HS-5 (cell line): ENCODE measurements at regions not wholly inside any gene's neighbourhood (a gene's known extent, or its start where the extent isn't known, plus 50 kb on each side); places are given as distances from the start of the nearest gene placed in this dataset.
A peak's percentile ranks its signal among the peaks of the same experiment; 100 is the strongest.
"Not testable (repeated sequence)": the region's sequence is repeated elsewhere in the genome, so short reads cannot be mapped to it uniquely, and the experiment has no call there.

Source experiments
- DNase-seq: peaks from one replicate; pipeline ENCODE4 v3.0.0-alpha.2; 2012; ENCODE audit warnings: low read depth

- DNase-seq = no peak
Observed at GRCh38 chr12:47409310-47409987, 296.4 kb downstream of the RPAP3 start.

- DNase-seq = no peak
Observed at GRCh38 chr12:47408171-47408871, 297.5 kb downstream of the RPAP3 start.

GRCh38 chr12:47407463-47408129 is 298.2 kb downstream of the RPAP3 start:
- DNase-seq = no peak

- no peak for DNase-seq
Observed at GRCh38 chr12:47403681-47404080, 302.1 kb downstream of the RPAP3 start.

- DNase-seq = not testable (repeated sequence)
Observed at GRCh38 chr12:47401196-47401595, 304.6 kb downstream of the RPAP3 start.

- no peak for DNase-seq
Observed at GRCh38 chr12:47400266-47400665, 305.6 kb downstream of the RPAP3 start.

GRCh38 chr12:47397664-47398281 is 308.1 kb downstream of the RPAP3 start:
- no peak for DNase-seq

GRCh38 chr12:47396902-47397663 is 308.7 kb downstream of the RPAP3 start:
- DNase-seq = no peak

GRCh38 chr12:47394070-47394469 is 311.8 kb downstream of the RPAP3 start:
- DNase-seq = no peak

GRCh38 chr12:47393403-47393790 is 312.4 kb downstream of the RPAP3 start:
- no peak for DNase-seq

GRCh38 chr12:47391566-47391965 is 311.8 kb upstream of the AMIGO2 start:
- no peak for DNase-seq

GRCh38 chr12:47388712-47389111 is 309.0 kb upstream of the AMIGO2 start:
- no peak for DNase-seq

- DNase-seq = no peak
Observed at GRCh38 chr12:47387994-47388393, 308.2 kb upstream of the AMIGO2 start.

GRCh38 chr12:47385653-47386052 is 305.9 kb upstream of the AMIGO2 start:
- DNase-seq = no peak

GRCh38 chr12:47383942-47384341 is 304.2 kb upstream of the AMIGO2 start:
- no peak for DNase-seq

GRCh38 chr12:47382305-47382704 is 302.5 kb upstream of the AMIGO2 start:
- DNase-seq = no peak

GRCh38 chr12:47378907-47379306 is 299.1 kb upstream of the AMIGO2 start:
- no peak for DNase-seq

- no peak for DNase-seq
Observed at GRCh38 chr12:47378222-47378582, 298.4 kb upstream of the AMIGO2 start.

- peak; percentile 87 for DNase-seq
Observed at GRCh38 chr12:47377414-47378221, 297.9 kb upstream of the AMIGO2 start.

GRCh38 chr12:47376927-47377326 is 297.2 kb upstream of the AMIGO2 start:
- no peak for DNase-seq

- DNase-seq = no peak
Observed at GRCh38 chr12:47373554-47374150, 293.9 kb upstream of the AMIGO2 start.
